ENCODE measurements at regions not wholly inside any gene's neighbourhood (a gene's known extent, or its start where the extent isn't known, plus 50 kb on each side); places are given as distances from the start of the nearest gene placed in this dataset.

DNA sequence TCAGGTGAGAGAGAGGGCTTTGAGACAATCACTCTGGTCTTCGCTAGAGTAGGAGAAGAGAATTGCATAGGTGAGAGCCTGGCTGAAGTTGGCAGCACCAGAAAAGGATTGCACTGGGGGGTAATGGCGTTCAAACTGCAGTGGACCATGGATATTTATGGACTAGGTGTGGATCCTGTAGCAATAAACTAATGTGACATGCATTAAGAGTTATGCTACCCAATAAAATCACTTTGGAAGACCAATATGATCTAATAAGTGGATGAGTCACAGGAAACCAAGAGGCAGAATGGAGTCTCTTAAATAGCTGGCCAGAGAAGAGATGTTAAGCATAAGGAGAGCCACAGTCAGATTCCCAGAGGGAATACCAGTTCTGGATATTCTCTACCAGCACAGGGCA, 259.8 kb downstream of the FBXO8 start:
- no peak overlapping the region for H3K27ac ChIP-seq
- peaks cover 4% of the 10 kb centered on the region for H3K27me3 ChIP-seq
- H3K79me2 ChIP-seq (ENCODE audit: low read depth) = no peaks in the 10 kb centered on the region
- no peaks in the 10 kb centered on the region for H3K27me3 Mint-ChIP-seq (ENCODE audit: insufficient read depth, low read depth)
- no peaks in the 10 kb centered on the region for H3F3A ChIP-seq (ENCODE audit: low read depth)
- H3K9me3 Mint-ChIP-seq = no peaks in the 10 kb centered on the region
- no peak for TF ChIP-seq EZH2phosphoT487 (IDR thresholded peaks at IDR 0.05)
- no peak for TF ChIP-seq EZH2 (IDR thresholded peaks at IDR 0.05)
- TF ChIP-seq, protein P1, sequence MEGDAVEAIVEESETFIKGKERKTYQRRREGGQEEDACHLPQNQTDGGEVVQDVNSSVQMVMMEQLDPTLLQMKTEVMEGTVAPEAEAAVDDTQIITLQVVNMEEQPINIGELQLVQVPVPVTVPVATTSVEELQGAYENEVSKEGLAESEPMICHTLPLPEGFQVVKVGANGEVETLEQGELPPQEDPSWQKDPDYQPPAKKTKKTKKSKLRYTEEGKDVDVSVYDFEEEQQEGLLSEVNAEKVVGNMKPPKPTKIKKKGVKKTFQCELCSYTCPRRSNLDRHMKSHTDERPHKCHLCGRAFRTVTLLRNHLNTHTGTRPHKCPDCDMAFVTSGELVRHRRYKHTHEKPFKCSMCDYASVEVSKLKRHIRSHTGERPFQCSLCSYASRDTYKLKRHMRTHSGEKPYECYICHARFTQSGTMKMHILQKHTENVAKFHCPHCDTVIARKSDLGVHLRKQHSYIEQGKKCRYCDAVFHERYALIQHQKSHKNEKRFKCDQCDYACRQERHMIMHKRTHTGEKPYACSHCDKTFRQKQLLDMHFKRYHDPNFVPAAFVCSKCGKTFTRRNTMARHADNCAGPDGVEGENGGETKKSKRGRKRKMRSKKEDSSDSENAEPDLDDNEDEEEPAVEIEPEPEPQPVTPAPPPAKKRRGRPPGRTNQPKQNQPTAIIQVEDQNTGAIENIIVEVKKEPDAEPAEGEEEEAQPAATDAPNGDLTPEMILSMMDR (IDR thresholded peaks at IDR 0.05) = no peak
- no peak overlapping the region for H3K9ac ChIP-seq
- no peaks in the 10 kb centered on the region for H3K9me3 ChIP-seq (ENCODE audit: low read depth)
- H3K4me3 Mint-ChIP-seq = no peak overlapping the region
- no peaks in the 10 kb centered on the region for H3K36me3 ChIP-seq
- H3K36me3 Mint-ChIP-seq = no peaks in the 10 kb centered on the region
- no peak for DNase-seq (ENCODE audit: low spot score)
- no peak overlapping the region for H3K4me3 ChIP-seq
- no peak overlapping the region for H3K4me2 ChIP-seq
- no peak overlapping the region for H3K27ac Mint-ChIP-seq
- no peaks in the 10 kb centered on the region for H4K20me1 ChIP-seq (ENCODE audit: low read depth)
- no peaks in the 10 kb centered on the region for H3K4me1 ChIP-seq
- no peaks in the 10 kb centered on the region for H3K4me1 Mint-ChIP-seq
- no peak overlapping the region for H2AFZ ChIP-seq (replicated peaks)

DNA sequence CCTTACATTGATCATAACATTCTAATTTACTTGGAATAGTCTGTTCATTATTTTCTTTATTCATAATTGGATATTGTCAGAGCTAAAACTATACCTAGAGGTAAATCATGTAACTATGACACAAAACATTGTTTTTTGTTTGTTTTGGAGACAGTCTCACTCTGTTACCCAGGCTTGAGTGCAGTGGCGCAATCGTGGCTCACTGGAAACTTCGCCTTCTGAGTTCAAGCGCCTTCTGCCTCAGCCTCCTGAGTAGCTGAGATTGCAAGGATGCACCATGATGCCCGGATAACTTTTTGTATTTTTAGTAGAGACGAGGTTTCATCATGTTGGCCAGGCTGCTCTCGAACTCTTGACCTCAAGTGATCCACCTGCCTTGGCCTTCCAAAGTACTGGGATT, 265.2 kb downstream of the FBXO8 start:
- Histone ChIP-seq H3K4me2 (no peak overlapping the region), H3K79me2 (ENCODE audit: low read depth) (no peaks in the 10 kb centered on the region), H3K4me1 (no peaks in the 10 kb centered on the region), H2AFZ (replicated peaks) (no peak overlapping the region), H3F3A (ENCODE audit: low read depth) (no peaks in the 10 kb centered on the region), H3K27ac (no peak overlapping the region), H3K36me3 (no peaks in the 10 kb centered on the region), H3K9ac (no peak overlapping the region), H4K20me1 (ENCODE audit: low read depth) (no peaks in the 10 kb centered on the region), H3K4me3 (no peak overlapping the region), H3K27me3 (peaks cover 4% of the 10 kb centered on the region), H3K9me3 (ENCODE audit: low read depth) (no peaks in the 10 kb centered on the region)
- Mint-ChIP-seq H3K27me3 (ENCODE audit: insufficient read depth, low read depth) (peaks cover 2% of the 10 kb centered on the region), H3K9me3 (no peaks in the 10 kb centered on the region), H3K36me3 (no peaks in the 10 kb centered on the region), H3K4me1 (no peaks in the 10 kb centered on the region), H3K4me3 (no peak overlapping the region), H3K27ac (no peak overlapping the region)
- TF ChIP-seq EZH2phosphoT487 (IDR thresholded peaks at IDR 0.05) = no peak
- TF ChIP-seq EZH2 (IDR thresholded peaks at IDR 0.05) = no peak
- TF ChIP-seq, protein P1 (IDR thresholded peaks at IDR 0.05) = no peak
- no peak for DNase-seq (ENCODE audit: low spot score)

DNA sequence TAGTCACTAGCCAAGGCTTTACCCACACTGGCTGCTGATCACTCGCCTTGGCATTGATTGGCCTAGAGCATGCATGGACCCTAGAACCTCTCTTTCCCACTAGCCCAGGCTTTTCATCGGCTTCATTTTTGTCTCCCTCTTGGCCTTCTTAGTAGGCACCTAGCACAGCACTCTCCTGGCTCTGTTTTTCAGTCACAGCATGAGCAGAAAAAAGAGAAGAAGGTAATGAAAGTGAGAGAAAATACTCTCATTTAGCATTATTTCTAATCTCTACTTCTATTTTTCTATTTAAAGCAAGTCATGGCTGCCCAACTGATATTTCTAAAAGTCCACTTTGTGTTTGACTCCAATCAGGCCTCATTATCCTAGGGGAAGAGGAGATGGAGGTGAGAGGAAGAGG, 267.2 kb downstream of the FBXO8 start:
- H3K79me2 ChIP-seq (ENCODE audit: low read depth) = no peaks in the 10 kb centered on the region
- no peak overlapping the region for H3K4me3 ChIP-seq
- Mint-ChIP-seq H3K27me3 (ENCODE audit: insufficient read depth, low read depth) (peaks cover 2% of the 10 kb centered on the region), H3K4me1 (no peaks in the 10 kb centered on the region), H3K9me3 (no peaks in the 10 kb centered on the region), H3K4me3 (no peak overlapping the region), H3K27ac (no peak overlapping the region), H3K36me3 (no peaks in the 10 kb centered on the region)
- H2AFZ ChIP-seq (replicated peaks) = no peak overlapping the region
- no peak for DNase-seq (ENCODE audit: low spot score)
- no peaks in the 10 kb centered on the region for H4K20me1 ChIP-seq (ENCODE audit: low read depth)
- TF ChIP-seq, protein P1 (IDR thresholded peaks at IDR 0.05) = no peak
- TF ChIP-seq EZH2 (IDR thresholded peaks at IDR 0.05) (no peak), EZH2phosphoT487 (IDR thresholded peaks at IDR 0.05) (no peak)
- H3F3A ChIP-seq (ENCODE audit: low read depth) = no peaks in the 10 kb centered on the region
- H3K27ac ChIP-seq = no peak overlapping the region
- H3K4me2 ChIP-seq = no peak overlapping the region
- no peaks in the 10 kb centered on the region for H3K9me3 ChIP-seq (ENCODE audit: low read depth)
- H3K4me1 ChIP-seq = no peaks in the 10 kb centered on the region
- peaks cover 4% of the 10 kb centered on the region for H3K27me3 ChIP-seq
- no peaks in the 10 kb centered on the region for H3K36me3 ChIP-seq
- H3K9ac ChIP-seq = no peak overlapping the region

DNA sequence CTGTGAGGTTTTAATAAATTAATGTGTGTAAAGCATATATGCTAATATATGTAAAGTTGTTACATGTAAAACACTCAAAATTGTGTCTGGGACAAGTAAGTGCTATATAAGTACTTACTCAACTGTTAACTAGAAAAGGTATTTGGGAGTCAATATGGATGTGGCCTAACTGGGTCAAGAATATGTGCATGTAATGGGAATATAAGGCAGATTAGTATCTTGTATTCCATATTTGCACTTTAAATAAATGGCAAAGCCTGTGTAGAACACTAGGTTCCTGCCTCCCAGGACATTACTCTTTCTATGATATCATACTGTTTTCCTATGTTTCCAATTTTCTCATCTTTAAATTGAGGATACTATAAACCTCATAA, 270.6 kb downstream of the FBXO8 start:
- no peak overlapping the region for H3K4me3 ChIP-seq
- H3K79me2 ChIP-seq (ENCODE audit: low read depth) = no peaks in the 10 kb centered on the region
- TF ChIP-seq EZH2 (IDR thresholded peaks at IDR 0.05) (no peak), EZH2phosphoT487 (IDR thresholded peaks at IDR 0.05) (no peak)
- TF ChIP-seq, protein P1 (IDR thresholded peaks at IDR 0.05) = no peak
- H3F3A ChIP-seq (ENCODE audit: low read depth) = no peaks in the 10 kb centered on the region
- H3K36me3 ChIP-seq = no peaks in the 10 kb centered on the region
- no peaks in the 10 kb centered on the region for H3K27me3 ChIP-seq
- H3K27ac ChIP-seq = no peak overlapping the region
- H3K4me1 ChIP-seq = no peaks in the 10 kb centered on the region
- no peaks in the 10 kb centered on the region for H3K4me1 Mint-ChIP-seq
- H4K20me1 ChIP-seq (ENCODE audit: low read depth) = no peaks in the 10 kb centered on the region
- H3K27ac Mint-ChIP-seq = no peak overlapping the region
- H3K9ac ChIP-seq = no peak overlapping the region
- no peak overlapping the region for H3K4me2 ChIP-seq
- no peak overlapping the region for H3K4me3 Mint-ChIP-seq
- H3K9me3 ChIP-seq (ENCODE audit: low read depth) = no peaks in the 10 kb centered on the region
- no peak overlapping the region for H2AFZ ChIP-seq (replicated peaks)
- no peaks in the 10 kb centered on the region for H3K36me3 Mint-ChIP-seq
- no peak for DNase-seq (ENCODE audit: low spot score)
- no peaks in the 10 kb centered on the region for H3K9me3 Mint-ChIP-seq
- H3K27me3 Mint-ChIP-seq (ENCODE audit: insufficient read depth, low read depth) = peaks cover 2% of the 10 kb centered on the region
